WTC11 (cell line): ENCODE measurements at regions not wholly inside any gene's neighbourhood (a gene's known extent, or its start where the extent isn't known, plus 50 kb on each side); places are given as distances from the start of the nearest gene placed in this dataset.

Experiments
- TCF7 ChIP-seq: sonication (generic); formaldehyde crosslinking; IDR thresholded peaks from 2 replicates; pipeline ENCODE4 v1.8.0; 2022; ENCODE audit warnings: mild to moderate bottlenecking, low read depth, missing genetic modification reagents, moderate library complexity
- TEAD1 ChIP-seq: sonication (generic); formaldehyde crosslinking; IDR thresholded peaks from 2 replicates; pipeline ENCODE4 v1.8.0; 2022; ENCODE audit warnings: mild to moderate bottlenecking, missing genetic modification reagents
- TF ChIP-seq, protein P1 (sequence below): fragments of 200-600 bp; IDR thresholded peaks from 2 replicates; pipeline ENCODE4 v1.8.0; 2022; ENCODE audit warnings: antibody characterized with exemption
- TF ChIP-seq, protein P2 (sequence below): sonication (generic); formaldehyde crosslinking; IDR thresholded peaks from 2 replicates; pipeline ENCODE4 v1.8.0; 2022; ENCODE audit warnings: mild to moderate bottlenecking, missing genetic modification reagents

GRCh38 chr18:4524096-4524495, 69.0 kb upstream of the DLGAP1 start:
- TF ChIP-seq TCF7 (no peak), TEAD1 (CRISPR knock-in tag) (no peak)
- TF ChIP-seq, protein P1, sequence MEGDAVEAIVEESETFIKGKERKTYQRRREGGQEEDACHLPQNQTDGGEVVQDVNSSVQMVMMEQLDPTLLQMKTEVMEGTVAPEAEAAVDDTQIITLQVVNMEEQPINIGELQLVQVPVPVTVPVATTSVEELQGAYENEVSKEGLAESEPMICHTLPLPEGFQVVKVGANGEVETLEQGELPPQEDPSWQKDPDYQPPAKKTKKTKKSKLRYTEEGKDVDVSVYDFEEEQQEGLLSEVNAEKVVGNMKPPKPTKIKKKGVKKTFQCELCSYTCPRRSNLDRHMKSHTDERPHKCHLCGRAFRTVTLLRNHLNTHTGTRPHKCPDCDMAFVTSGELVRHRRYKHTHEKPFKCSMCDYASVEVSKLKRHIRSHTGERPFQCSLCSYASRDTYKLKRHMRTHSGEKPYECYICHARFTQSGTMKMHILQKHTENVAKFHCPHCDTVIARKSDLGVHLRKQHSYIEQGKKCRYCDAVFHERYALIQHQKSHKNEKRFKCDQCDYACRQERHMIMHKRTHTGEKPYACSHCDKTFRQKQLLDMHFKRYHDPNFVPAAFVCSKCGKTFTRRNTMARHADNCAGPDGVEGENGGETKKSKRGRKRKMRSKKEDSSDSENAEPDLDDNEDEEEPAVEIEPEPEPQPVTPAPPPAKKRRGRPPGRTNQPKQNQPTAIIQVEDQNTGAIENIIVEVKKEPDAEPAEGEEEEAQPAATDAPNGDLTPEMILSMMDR = no peak
- TF ChIP-seq, protein P2, sequence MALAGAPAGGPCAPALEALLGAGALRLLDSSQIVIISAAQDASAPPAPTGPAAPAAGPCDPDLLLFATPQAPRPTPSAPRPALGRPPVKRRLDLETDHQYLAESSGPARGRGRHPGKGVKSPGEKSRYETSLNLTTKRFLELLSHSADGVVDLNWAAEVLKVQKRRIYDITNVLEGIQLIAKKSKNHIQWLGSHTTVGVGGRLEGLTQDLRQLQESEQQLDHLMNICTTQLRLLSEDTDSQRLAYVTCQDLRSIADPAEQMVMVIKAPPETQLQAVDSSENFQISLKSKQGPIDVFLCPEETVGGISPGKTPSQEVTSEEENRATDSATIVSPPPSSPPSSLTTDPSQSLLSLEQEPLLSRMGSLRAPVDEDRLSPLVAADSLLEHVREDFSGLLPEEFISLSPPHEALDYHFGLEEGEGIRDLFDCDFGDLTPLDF (CRISPR knock-in tag) = no peak
